HG02973 (cell line): ENCODE measurements at regions not wholly inside any gene's neighbourhood (a gene's known extent, or its start where the extent isn't known, plus 50 kb on each side); places are given as distances from the start of the nearest gene placed in this dataset.
A peak's percentile ranks its signal among the peaks of the same experiment; 100 is the strongest.
"Not testable (repeated sequence)": the region's sequence is repeated elsewhere in the genome, so short reads cannot be mapped to it uniquely, and the experiment has no call there.

Source experiments
- ATAC-seq: cut with Tn5 transposase; IDR thresholded peaks from one replicate; pipeline ENCODE4 v1.9.1; 2021; ENCODE audit warnings: moderate library complexity; ENCODE audit not compliant: unreplicated experiment

- no peak for ATAC-seq
Measured at GRCh38 chr15:96052154-96052553, 278.3 kb upstream of the NR2F2 start.

DNA sequence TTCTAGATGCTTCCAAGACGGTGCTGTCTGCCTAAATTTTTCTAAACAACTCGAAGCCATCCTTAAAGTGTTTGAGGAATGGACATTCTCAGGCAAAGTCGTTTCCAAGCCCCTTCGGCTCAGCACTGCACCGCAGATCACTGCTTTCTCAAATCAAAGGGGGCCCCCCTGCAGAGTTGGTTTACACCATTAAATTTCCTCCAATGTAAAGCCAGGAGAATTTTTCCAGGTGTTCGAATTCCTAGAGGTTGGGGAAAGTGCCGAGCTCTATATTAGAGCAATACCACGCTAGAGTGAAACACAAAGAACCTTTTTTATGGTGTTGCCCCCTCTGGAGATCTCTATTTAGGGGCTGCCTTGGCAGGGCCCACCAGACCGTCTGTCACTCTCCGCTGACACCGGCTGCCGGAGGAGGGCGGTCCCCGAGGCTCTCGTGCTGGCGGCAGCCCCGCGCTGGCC lies 277.9 kb upstream of the NR2F2 start:
- ATAC-seq = no peak

- no peak for ATAC-seq
Measured at GRCh38 chr15:96053031-96053780, 277.3 kb upstream of the NR2F2 start.

DNA sequence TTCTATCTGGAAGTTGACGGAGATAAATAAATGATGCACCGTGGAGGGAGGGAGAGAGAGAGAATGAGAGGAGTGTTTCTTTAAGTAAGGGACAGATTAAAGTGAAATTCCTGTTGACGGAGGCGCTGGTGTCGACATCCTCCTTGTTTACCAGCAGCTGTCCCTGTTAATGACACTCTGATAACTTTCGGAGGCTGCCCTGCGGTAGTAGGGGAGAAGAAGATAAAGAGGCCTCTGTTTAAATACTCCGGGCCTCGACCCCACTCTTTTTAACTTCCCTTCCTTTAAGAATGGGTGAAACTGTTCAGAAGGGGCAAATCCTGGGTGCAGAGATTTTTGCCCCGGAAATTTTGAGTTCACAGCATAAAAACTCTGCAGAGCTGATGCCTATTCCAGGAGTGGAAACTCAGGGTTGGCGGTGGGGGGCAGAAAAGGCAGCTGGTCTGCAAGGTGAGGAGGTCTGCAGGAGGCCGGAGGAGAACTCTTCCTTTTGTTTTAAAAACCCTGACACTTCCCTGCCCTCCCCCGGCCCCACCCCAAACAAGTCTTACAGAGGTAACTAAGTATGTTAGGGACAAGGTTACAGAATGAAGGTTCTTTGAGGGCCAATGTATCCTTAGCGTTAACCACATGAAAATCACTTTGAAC lies 276.6 kb upstream of the NR2F2 start:
- no peak for ATAC-seq

DNA sequence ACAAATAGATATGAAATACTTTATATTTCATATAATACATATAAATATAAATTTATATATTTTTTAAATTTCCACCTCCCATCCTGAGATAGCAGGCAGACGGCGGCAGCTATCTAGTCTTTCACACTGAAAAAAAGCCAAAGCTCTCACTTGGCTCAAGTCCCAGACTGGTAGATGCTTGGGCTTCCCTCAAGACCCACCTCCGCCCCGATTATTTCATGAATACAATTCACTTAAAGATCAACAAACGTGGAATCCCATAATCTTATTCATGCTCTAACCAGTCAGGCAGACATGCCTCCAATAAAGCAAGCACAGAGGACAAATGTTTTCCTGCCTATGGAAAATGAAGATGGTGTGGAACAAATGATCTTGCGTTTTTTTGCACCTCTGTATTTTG lies 275.9 kb upstream of the NR2F2 start:
- ATAC-seq = no peak

DNA sequence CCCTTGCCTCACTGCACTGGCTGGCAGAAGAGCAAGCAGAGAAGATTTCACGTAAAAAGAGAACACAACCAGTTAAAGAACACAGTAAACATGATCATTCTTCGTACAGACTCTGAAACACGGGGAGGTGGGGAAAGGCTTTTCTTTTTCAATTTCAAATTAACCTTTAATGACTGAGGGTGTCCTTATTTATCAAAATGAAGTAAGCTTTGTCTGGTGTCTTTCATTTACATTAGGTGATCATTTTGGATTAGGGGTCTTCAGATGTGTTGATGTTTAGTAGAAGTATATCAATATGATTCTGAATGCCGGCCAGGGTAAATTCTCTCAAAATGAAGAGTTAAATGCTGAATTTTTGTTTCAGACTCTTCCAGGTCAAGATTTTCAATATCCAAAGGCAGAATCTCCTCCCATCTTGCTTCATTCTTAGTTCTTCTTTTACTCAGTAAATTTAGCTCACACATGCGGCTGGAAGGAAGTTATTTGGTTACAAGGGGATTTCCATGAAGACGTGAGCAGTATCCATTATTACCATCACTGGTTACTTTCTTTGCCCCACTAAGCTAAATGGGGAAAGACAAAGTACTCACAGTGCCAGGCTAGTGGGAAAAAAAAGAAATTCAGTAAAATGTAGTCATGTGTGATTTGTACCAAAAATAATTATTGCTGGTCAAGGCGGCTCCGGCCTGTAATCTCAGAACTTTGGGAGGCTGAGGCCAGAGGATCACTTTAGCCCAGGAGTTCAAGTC lies 272.2 kb upstream of the NR2F2 start:
- ATAC-seq = peak; percentile 87

DNA sequence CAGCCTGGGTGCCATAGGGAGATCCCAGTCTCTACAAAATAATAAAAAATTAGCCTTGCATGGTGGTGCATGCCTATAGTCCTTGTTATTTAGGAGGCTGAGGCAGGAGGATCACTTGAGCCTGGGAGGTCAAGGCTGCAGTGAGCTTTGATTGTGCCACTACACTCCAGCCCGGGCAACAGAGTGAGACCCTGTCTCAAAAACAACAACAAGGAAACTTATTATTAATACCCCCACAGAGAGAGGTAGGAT lies 271.7 kb upstream of the NR2F2 start:
- not testable (repeated sequence) for ATAC-seq

GRCh38 chr15:96060591-96060990 lies 269.9 kb upstream of the NR2F2 start:
- ATAC-seq = not testable (repeated sequence)

- ATAC-seq = no peak
Measured at GRCh38 chr15:96064351-96064756, 266.1 kb upstream of the NR2F2 start.

DNA sequence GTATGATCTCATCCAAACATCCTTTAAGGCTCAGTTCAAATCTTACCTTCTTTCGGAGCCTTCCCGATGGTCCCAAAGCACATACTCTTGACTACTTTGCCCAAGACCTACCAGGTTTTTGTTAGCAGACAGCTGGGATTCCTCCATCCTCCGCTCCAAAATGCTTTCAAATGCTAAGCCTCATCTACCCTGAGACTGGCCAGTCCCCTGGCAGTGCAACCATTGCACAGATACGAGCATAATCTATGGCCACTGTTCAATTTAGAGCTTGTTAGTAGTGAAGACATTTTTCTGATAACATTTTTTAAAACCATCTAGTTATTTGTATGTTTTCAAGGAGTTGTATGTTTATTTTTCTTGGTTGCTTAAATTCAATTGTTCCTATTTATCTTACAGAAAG lies 264.4 kb upstream of the NR2F2 start:
- no peak for ATAC-seq

GRCh38 chr15:96066852-96067495 lies 263.5 kb upstream of the NR2F2 start:
- ATAC-seq = no peak

- ATAC-seq = no peak
Measured at GRCh38 chr15:96067677-96068076, 262.8 kb upstream of the NR2F2 start.

DNA sequence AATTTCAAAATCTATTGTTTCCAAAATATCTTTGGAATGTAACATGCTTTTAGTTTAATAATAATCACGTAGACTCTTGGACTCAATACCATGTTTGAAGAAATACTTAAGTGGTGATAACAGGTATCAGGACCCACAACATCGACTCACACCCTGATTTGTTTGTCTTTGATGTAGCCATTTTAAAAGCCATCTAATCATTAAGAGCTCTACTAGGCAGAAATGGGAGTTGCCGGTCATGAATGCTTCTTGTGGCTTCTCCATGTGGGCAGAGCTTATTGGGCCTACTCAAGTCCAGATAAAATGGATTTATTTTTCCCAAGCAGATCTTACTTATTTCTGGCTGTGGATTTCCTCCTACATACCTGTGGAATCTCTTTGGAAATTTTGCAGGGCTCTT lies 261.6 kb upstream of the NR2F2 start:
- ATAC-seq = no peak

DNA sequence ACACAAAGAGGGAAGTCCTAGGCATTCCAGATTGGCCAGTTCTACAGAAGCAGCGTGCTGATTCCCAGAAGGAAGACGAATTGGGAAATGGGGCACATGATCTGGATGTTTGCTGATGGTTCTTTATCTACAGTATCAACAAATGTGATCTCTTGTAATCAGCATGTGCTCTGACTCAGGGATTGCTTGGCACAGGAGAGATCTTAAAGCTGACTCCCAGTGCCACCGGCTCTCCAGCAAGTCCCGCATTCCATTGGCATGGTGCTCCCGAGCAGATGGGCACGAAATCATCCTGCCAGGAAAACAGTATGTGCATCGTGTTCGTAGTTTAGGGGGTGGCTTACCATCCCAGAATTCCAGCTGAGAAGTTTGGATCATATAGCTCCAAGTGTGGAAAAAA lies 259.9 kb upstream of the NR2F2 start:
- ATAC-seq = no peak

DNA sequence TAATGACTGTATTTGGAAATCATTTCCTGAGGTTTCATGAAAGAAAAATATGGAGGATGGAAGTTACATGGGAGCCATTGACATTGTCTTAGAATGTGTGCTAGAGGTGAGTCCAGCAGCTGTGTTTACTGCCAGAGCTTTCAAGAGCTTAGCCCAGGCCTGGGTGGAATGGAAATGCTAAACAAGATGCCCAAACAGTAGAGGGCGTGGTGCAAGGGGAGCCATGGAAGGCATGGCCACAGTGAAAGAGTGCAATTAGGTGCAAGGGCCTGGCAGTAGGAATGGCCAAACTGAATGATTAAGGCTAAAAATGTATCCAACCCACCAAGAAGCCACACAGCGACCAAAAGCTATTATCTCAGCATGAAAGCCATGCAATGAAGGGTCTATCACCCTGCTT lies 257.7 kb upstream of the NR2F2 start:
- ATAC-seq = no peak

DNA sequence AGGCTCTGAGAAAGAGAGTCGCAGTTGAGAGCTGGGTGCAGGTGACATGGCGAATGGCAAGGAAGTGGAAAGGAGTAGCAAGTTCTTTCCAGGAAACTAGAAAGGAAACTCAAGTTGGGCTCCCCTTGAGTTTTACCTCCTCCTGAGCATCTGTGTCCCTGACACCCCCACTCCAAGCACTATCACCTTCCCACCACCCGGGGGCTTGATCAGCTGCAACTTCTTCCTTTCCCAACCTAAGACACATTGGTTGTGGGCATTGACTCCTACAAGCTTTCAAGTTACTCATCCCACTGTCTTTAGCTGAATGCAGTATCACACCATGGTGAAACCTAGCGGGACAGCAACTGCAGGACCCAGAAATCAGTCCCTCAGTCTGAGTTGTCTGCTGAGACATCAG lies 256.6 kb upstream of the NR2F2 start:
- no peak for ATAC-seq

DNA sequence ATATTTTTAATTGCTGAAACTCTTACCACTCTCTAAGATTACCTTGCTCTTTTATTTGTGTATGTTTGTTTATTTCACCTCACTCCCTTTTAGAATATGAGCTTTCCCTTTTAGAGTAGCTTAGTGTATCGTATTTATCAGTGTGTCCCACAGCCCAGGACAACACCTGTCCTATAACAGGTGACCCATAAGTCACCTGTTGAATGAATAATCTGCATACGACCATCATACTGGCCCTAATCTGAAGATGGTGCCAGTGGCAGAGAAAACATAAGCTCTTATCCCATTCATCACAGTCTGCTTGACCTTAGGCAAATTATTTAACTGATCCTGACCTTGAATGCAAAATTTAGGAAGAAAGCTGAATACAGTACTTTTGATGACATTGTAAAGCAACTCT lies 254.6 kb upstream of the NR2F2 start:
- no peak for ATAC-seq

GRCh38 chr15:96076350-96076749 lies 254.2 kb upstream of the NR2F2 start:
- ATAC-seq = no peak

DNA sequence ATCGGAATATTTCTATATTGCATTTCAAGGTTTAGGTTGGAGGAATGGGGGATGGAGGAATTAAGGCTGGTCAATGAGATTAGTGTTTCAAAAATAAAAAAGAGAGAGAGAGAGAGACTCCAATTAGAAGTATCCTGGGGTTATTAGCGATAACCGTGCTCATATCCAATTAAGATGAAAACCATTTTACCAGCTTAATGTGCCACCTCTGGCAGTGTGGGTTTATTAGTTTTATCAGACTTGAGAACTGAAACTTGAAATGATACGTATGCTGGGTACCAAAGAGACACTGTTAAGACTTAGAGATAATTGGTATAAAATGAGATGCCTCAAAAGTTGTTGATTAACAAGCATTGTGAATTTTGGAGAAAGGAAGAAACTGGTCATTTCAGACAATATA lies 251.5 kb upstream of the NR2F2 start:
- ATAC-seq = no peak

- ATAC-seq = no peak
Measured at GRCh38 chr15:96079882-96080281, 250.6 kb upstream of the NR2F2 start.

DNA sequence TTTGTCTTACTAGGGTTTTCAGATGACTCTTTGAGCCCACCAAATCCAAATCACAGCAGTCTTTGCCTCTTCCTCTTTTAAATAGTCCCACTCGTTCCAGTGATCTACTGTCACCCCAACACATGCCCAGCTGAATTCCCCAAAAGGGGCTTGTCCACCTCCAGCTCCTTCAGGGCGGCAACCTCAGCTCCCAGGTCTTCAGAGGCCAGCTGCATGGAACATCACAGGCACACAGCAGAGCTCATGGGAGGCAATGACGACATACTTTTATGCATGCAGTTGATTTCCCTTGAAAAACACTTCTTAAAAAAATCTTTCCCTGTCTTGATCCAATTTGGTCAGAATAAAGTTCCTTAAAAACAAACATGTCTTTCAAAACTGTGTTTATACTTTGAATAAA lies 244.3 kb upstream of the NR2F2 start:
- ATAC-seq = no peak
